AG09309 (cell line): ENCODE measurements at regions not wholly inside any gene's neighbourhood (a gene's known extent, or its start where the extent isn't known, plus 50 kb on each side); places are given as distances from the start of the nearest gene placed in this dataset.

Experiments
- DNase-seq: peaks from one replicate; pipeline ENCODE4 v3.0.0-alpha.2; 2010; ENCODE audit warnings: low read depth
- H3K4me3 ChIP-seq: 2 replicates; pipeline ENCODE4 v1.5.1; 2011; ENCODE audit warnings: mild to moderate bottlenecking, low read depth, low read length, moderate library complexity; ENCODE audit not compliant: control insufficient read depth
- CTCF ChIP-seq: IDR thresholded peaks from 2 replicates; pipeline ENCODE4 v1.5.1; 2011; ENCODE audit warnings: mild to moderate bottlenecking, low read depth, low read length, inconsistent platforms; ENCODE audit not compliant: insufficient read depth, control insufficient read depth; ENCODE audit errors: missing control alignments

DNA sequence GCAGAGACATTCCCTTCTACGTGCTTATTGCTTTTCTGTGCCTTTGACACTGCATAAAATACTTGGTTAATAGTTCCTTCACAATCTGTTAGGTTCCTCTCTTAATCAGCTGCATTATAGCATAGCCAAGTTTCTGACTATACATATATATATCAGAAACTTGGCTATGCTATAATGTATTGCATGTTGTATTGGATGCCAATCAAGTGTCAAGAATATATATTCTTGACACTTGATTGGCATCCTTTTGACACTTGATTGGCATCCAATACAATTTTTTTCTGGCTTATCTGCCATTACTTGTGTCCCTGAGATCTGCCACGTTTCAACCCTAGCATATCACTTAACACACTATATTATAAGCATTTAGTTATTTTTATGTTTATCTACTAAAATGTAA lies 949.7 kb upstream of the TENM4 start:
- no peak for DNase-seq
- no peak overlapping the region for H3K4me3 ChIP-seq
- TF ChIP-seq CTCF = no peak

GRCh38 chr11:80388536-80388935 lies 947.7 kb upstream of the TENM4 start:
- no peak for DNase-seq
- no peak for TF ChIP-seq CTCF
- H3K4me3 ChIP-seq = no peak overlapping the region

DNA sequence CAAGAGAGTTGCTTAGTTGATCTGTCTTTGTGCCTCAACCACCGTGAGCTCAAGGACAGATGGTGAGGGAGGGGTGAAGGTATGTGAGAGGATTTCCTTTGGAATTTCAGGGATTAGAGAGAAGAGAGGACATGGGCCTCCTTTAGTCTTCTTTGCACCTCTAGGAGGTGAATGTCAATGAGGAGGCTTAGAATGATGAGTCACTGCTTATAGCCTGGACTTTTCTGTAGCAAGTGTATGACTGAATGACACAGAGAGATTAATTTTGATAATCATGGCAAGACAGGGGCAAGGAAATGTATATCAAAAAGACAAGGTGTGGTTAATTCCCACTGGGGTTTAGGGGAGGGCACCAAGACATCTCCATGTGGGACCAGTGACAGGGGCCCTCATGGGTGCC lies 947.3 kb upstream of the TENM4 start:
- DNase-seq = no peak
- H3K4me3 ChIP-seq = no peak overlapping the region
- TF ChIP-seq CTCF = no peak

DNA sequence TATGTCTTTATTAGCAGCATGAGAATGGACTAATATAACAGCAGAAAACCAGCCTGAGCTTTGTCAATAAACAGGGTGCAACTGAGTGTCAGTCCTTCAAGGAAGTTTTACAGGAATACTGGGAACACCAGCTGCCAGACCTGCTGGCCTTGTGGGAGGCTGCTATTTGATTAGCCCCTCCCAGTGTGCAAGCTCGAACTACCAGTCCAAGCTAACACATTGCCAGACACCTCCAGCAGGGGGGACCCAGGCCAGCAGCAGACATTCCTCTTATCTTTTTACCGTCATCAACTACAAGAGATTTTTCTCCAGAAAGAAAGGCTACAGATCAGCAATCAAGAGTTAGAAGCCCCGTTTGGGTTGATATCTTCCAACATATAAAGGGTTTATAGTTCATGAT lies 942.8 kb upstream of the TENM4 start:
- no peak for DNase-seq
- no peak for TF ChIP-seq CTCF
- no peak overlapping the region for H3K4me3 ChIP-seq

DNA sequence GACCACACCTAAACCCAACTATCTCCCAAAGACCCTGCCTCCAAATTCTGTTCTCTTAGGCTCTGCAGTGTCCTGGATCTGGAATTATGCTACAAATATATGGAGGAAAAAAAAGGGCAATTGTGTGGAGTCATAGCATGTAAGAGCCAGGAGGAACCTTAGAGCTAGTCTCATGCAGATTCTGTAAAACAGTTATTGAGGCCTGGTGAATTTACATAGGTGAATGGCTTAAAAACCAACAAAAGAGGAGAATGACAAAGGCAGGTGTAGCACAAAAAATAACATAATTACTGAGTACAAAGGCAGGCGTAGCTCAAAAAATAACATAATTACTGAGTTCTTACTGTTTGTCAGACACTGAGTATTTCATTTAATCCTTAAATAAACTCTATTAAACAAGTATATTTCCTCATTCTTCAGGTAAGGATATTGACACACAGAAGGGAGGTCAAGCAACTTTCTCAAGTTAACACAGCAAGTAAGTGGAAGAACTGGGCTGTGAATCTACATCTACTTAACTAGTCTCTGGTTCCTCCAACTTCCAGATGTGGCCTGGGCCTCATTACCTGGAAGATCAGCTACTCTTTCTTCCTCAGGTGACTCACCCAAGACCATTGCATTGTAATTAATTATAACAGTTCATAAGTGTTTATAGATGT lies 938.9 kb upstream of the TENM4 start:
- TF ChIP-seq CTCF = no peak
- H3K4me3 ChIP-seq = no peak overlapping the region
- DNase-seq = no peak

GRCh38 chr11:80371931-80372330 lies 931.1 kb upstream of the TENM4 start:
- DNase-seq = no peak
- TF ChIP-seq CTCF = no peak
- H3K4me3 ChIP-seq = no peak overlapping the region

DNA sequence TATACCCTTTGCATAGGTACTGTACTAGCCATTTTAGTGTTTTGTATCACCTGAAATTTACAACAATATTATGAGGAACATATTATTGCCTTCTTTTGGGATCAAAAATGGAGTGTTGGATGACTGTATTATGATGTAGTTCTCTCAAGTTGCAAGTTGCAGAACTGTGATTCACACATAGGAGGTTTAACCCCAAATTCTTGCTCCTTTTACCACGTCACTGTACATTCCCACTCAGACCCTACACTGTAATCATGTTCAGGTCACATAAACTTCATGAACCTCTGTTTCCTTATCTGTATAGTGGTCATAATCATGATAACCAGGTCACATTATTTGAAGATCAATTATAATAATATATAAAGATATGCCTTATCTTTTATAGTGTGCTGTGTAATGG lies 925.1 kb upstream of the TENM4 start:
- no peak for DNase-seq
- TF ChIP-seq CTCF = no peak
- H3K4me3 ChIP-seq = no peak overlapping the region
